Testis (tissue), 2 donors: ENCODE measurements at regions not wholly inside any gene's neighbourhood (a gene's known extent, or its start where the extent isn't known, plus 50 kb on each side); places are given as distances from the start of the nearest gene placed in this dataset.

Experiments used
- DNase-seq: peaks from one replicate; pipeline ENCODE4 v3.0.0-alpha.2; 2019
- H3K27ac ChIP-seq, 2 donors: fragments of 200-600 bp; sonication (generic); one replicate each; pipeline ENCODE4 v1.5.1; 2019
- H3K27me3 ChIP-seq: fragments of 200-600 bp; sonication (generic); one replicate; pipeline ENCODE4 v1.5.1; 2019
- H3K36me3 ChIP-seq: fragments of 200-600 bp; sonication (generic); one replicate; pipeline ENCODE4 v1.5.1; 2017; ENCODE audit warnings: low read depth; ENCODE audit errors: missing control alignments
- H3K4me1 ChIP-seq: fragments of 200-600 bp; sonication (generic); one replicate; pipeline ENCODE4 v1.5.1; 2019
- H3K4me3 ChIP-seq, 2 donors: fragments of 200-600 bp; sonication (generic); one replicate each; pipeline ENCODE4 v1.5.1; 2017 to 2019
- H3K9me3 ChIP-seq: fragments of 200-600 bp; sonication (generic); one replicate; pipeline ENCODE4 v1.5.1; 2017
- CTCF ChIP-seq, 3 experiments: fragments of 450-650 bp in 2 of 3; fragments of 200-600 bp in 1 of 3; sonication (generic) in 1 of 3; IDR thresholded peaks; one replicate each; pipeline ENCODE4 v1.5.1; 2016 to 2019; ENCODE audit warnings: antibody characterized with exemption in 3 of 3, mild to moderate bottlenecking in 2 of 3, moderate library complexity in 1 of 3
- POLR2A ChIP-seq: fragments of 450-650 bp; IDR thresholded peaks from one replicate; pipeline ENCODE4 v1.6.1; 2017; ENCODE audit warnings: antibody characterized with exemption, mild to moderate bottlenecking, moderate library complexity
- WGBS, 2 donors: methylation state at CpG; one replicate each; pipeline ENCODE4 v1.1.5; 2018; 5-methylcytosine and 5-hydroxymethylcytosine counted together
- intact Hi-C: fragments of 100-400 bp; cut with DNase I; formaldehyde crosslinking; loops from one replicate; pipeline ENCODE4 v1.15.1; 2023; ENCODE audit warnings: low total_unique reads

GRCh38 chr3:105923140-105923539 is 54.3 kb upstream of the CBLB start:
- Histone ChIP-seq H3K9me3 (no peaks in the 10 kb centered on the region), H3K4me3 (no peak overlapping the region), H3K27me3 (no peaks in the 10 kb centered on the region), H3K4me1 (no peaks in the 10 kb centered on the region), H3K36me3 (no peaks in the 10 kb centered on the region), H3K27ac (no peak overlapping the region)
- 98 to 100% methylated on average over 3 of the region's 3 CpGs for WGBS, 2 donors
- TF ChIP-seq CTCF (IDR thresholded peaks at IDR 0.05): no peak
- no peak for TF ChIP-seq POLR2A
- no peak for DNase-seq
- intact Hi-C loops: no loop called here

GRCh38 chr3:105927741-105928140 is 58.9 kb upstream of the CBLB start:
- Histone ChIP-seq H3K36me3 (no peaks in the 10 kb centered on the region), H3K4me1 (peaks cover 5% of the 10 kb centered on the region), H3K4me3 (no peak overlapping the region), H3K9me3 (no peaks in the 10 kb centered on the region), H3K27ac (no peak overlapping the region), H3K27me3 (no peaks in the 10 kb centered on the region)
- no peak for TF ChIP-seq POLR2A
- DNase-seq: no peak
- intact Hi-C loops: no loop called here
- WGBS, 2 donors: 92 to 95% methylated on average over 1 of the region's 1 CpG

GRCh38 chr3:105930733-105931132 is 61.9 kb upstream of the CBLB start:
- H3K9me3 ChIP-seq: no peaks in the 10 kb centered on the region
- no peak overlapping the region for H3K27ac ChIP-seq
- no peaks in the 10 kb centered on the region for H3K27me3 ChIP-seq
- H3K4me3 ChIP-seq: no peak overlapping the region
- H3K4me1 ChIP-seq: peaks cover 5% of the 10 kb centered on the region
- no peaks in the 10 kb centered on the region for H3K36me3 ChIP-seq
- TF ChIP-seq CTCF (IDR thresholded peaks at IDR 0.05): no peak
- TF ChIP-seq POLR2A: no peak
- WGBS, 2 donors: 75 to 77% methylated on average over 3 of the region's 3 CpGs
- no peak for DNase-seq
- intact Hi-C loops: no loop called here

- Histone ChIP-seq H3K36me3 (no peaks in the 10 kb centered on the region), H3K4me1 (peaks cover 5% of the 10 kb centered on the region), H3K4me3 (no peak overlapping the region), H3K9me3 (no peaks in the 10 kb centered on the region), H3K27me3 (no peaks in the 10 kb centered on the region), H3K27ac (no peak overlapping the region)
- no peak for DNase-seq
- no peak for TF ChIP-seq POLR2A
- TF ChIP-seq CTCF (IDR thresholded peaks at IDR 0.05): no peak
- 43 to 54% methylated on average over 2 of the region's 2 CpGs for WGBS, 2 donors
- intact Hi-C loops: no loop called here
Observed at GRCh38 chr3:105931500-105931899, 62.7 kb upstream of the CBLB start.

- TF ChIP-seq POLR2A: no peak
- TF ChIP-seq CTCF (IDR thresholded peaks at IDR 0.05): no peak
- no peak for DNase-seq
- no peaks in the 10 kb centered on the region for H3K36me3 ChIP-seq
- peaks cover 5% of the 10 kb centered on the region for H3K4me1 ChIP-seq
- H3K4me3 ChIP-seq: no peak overlapping the region
- 45 to 59% methylated on average over 4 of the region's 4 CpGs for WGBS, 2 donors
- intact Hi-C loops: no loop called here
- no peak overlapping the region for H3K27ac ChIP-seq
- H3K27me3 ChIP-seq: no peaks in the 10 kb centered on the region
- H3K9me3 ChIP-seq: no peaks in the 10 kb centered on the region
Observed at GRCh38 chr3:105933871-105934270, 65.1 kb upstream of the CBLB start.
